Prostate gland (tissue), 2 donors: ENCODE measurements at regions not wholly inside any gene's neighbourhood (a gene's known extent, or its start where the extent isn't known, plus 50 kb on each side); places are given as distances from the start of the nearest gene placed in this dataset.

Source experiments
- POLR2A ChIP-seq: fragments of 450-650 bp; IDR thresholded peaks from one replicate; pipeline ENCODE4 v1.6.1; 2016; ENCODE audit warnings: antibody characterized with exemption, mild to moderate bottlenecking
- TF ChIP-seq, protein P1 (sequence below), 4 experiments: fragments of 200-600 bp in 2 of 4; fragments of 450-650 bp in 2 of 4; sonication (generic) in 2 of 4; IDR thresholded peaks; 1 replicate in 3 of 4; 2 replicates in 1 of 4; pipeline ENCODE4 v1.5.1; 2016 to 2019; ENCODE audit warnings: antibody characterized with exemption in 4 of 4, mild to moderate bottlenecking in 2 of 4, moderate library complexity in 2 of 4

DNA sequence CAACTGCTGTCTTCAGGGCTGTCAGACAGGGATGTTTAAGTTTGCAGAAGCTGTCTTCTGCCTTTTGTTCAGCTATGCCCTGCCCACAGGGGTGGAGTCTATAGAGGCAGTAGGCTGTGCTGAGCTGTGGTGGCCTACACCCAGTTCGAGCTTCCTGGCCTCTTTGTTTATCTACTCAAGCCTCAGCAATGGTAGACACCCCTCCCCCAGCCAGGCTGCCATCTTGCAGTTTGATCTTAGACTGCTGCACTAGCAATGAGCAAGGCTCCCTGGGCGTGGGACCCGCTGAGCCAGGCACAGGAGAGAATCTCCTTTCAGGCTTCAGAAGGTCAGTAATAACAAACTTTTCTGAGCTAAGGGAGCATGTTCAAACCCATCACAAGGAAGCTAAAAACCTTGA lies 545.3 kb downstream of the TLE4 start:
- TF ChIP-seq, protein P1, sequence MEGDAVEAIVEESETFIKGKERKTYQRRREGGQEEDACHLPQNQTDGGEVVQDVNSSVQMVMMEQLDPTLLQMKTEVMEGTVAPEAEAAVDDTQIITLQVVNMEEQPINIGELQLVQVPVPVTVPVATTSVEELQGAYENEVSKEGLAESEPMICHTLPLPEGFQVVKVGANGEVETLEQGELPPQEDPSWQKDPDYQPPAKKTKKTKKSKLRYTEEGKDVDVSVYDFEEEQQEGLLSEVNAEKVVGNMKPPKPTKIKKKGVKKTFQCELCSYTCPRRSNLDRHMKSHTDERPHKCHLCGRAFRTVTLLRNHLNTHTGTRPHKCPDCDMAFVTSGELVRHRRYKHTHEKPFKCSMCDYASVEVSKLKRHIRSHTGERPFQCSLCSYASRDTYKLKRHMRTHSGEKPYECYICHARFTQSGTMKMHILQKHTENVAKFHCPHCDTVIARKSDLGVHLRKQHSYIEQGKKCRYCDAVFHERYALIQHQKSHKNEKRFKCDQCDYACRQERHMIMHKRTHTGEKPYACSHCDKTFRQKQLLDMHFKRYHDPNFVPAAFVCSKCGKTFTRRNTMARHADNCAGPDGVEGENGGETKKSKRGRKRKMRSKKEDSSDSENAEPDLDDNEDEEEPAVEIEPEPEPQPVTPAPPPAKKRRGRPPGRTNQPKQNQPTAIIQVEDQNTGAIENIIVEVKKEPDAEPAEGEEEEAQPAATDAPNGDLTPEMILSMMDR (IDR thresholded peaks at IDR 0.05), result no peak
- TF ChIP-seq POLR2A, result no peak
